DND-41 (cell line): ENCODE measurements at regions not wholly inside any gene's neighbourhood (a gene's known extent, or its start where the extent isn't known, plus 50 kb on each side); places are given as distances from the start of the nearest gene placed in this dataset.

Source experiments
- CTCF ChIP-seq: IDR thresholded peaks from 2 replicates; pipeline ENCODE4 v1.5.1; 2012; ENCODE audit warnings: borderline replicate concordance, low read length, moderate library complexity, mild to moderate bottlenecking; ENCODE audit not compliant: poor library complexity, severe bottlenecking; ENCODE audit errors: extremely low read depth
- EZH2 ChIP-seq: IDR thresholded peaks from 3 replicates; pipeline ENCODE4 v1.6.1; 2012; ENCODE audit warnings: borderline replicate concordance, low read depth, mild to moderate bottlenecking, moderate library complexity, low read length, inconsistent platforms; ENCODE audit not compliant: severe bottlenecking

DNA sequence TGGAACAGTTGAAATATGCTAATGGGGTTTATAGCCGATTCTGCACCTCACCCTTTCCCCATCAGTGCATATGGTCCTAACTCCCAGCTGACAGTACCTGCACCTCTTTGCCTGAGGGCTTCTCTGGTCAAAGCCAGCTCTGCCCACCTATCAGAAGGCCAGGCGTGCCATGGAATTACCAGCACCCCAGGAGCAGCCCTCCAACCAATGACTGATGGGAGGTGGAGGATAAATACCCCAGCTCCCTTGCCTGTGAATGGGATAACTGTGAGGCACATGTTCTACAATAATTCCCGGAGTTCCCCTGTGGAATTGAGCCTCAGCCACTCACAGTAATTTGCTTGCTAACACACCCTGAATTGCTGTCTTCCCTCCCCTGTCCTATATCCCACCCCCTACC lies 572.0 kb downstream of the BCOR start:
- no peak for TF ChIP-seq CTCF
- no peak for TF ChIP-seq EZH2
